ENCODE measurements at regions not wholly inside any gene's neighbourhood (a gene's known extent, or its start where the extent isn't known, plus 50 kb on each side); places are given as distances from the start of the nearest gene placed in this dataset.

DNA sequence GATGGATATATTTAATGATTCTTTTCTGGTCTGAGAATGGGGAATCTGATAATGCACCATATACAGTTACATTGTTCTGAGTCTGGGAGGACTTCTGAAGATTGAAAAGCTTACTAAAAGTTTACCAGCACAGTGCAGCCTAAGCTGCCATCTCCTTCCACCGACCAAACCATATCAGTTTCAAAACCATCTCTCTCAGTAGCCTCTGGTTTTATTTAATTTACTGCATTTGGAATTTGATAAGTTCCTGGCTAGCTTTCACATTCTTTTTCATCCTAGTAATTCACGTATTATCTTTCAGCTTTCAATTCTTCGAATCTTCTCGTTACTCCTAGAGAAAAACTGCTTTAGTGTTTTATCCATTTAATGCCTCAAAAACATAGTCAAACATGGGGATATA is 181.4 kb upstream of the HCCS start:
- TF ChIP-seq TP53 (CRISPR knock-in tag; IDR thresholded peaks at IDR 0.05): no peak
- TF ChIP-seq, protein P1, sequence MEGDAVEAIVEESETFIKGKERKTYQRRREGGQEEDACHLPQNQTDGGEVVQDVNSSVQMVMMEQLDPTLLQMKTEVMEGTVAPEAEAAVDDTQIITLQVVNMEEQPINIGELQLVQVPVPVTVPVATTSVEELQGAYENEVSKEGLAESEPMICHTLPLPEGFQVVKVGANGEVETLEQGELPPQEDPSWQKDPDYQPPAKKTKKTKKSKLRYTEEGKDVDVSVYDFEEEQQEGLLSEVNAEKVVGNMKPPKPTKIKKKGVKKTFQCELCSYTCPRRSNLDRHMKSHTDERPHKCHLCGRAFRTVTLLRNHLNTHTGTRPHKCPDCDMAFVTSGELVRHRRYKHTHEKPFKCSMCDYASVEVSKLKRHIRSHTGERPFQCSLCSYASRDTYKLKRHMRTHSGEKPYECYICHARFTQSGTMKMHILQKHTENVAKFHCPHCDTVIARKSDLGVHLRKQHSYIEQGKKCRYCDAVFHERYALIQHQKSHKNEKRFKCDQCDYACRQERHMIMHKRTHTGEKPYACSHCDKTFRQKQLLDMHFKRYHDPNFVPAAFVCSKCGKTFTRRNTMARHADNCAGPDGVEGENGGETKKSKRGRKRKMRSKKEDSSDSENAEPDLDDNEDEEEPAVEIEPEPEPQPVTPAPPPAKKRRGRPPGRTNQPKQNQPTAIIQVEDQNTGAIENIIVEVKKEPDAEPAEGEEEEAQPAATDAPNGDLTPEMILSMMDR (IDR thresholded peaks at IDR 0.05): no peak
